GM12878 (cell line): ENCODE measurements at regions not wholly inside any gene's neighbourhood (a gene's known extent, or its start where the extent isn't known, plus 50 kb on each side); places are given as distances from the start of the nearest gene placed in this dataset.

ENCODE experiments used
- BRCA1 ChIP-seq: IDR thresholded peaks from 2 replicates; pipeline ENCODE4 v1.6.1; 2011; ENCODE audit warnings: low read depth, low read length, improper control_type of control experiment
- EZH2 ChIP-seq: IDR thresholded peaks from 2 replicates; pipeline ENCODE4 v1.6.1; 2012; ENCODE audit warnings: low read depth, mild to moderate bottlenecking, control low read depth, inconsistent platforms, low read length, borderline replicate concordance; ENCODE audit not compliant: control insufficient read depth
- TCF3 ChIP-seq: IDR thresholded peaks from 2 replicates; pipeline ENCODE4 v1.6.1; 2012; ENCODE audit warnings: low read depth, mild to moderate bottlenecking, low read length, borderline replicate concordance; ENCODE audit not compliant: insufficient read depth
- ZSCAN29 ChIP-seq: fragments of 450-650 bp; IDR thresholded peaks from 2 replicates; pipeline ENCODE4 v1.6.1; 2017; ENCODE audit warnings: mild to moderate bottlenecking, moderate library complexity
- TF ChIP-seq, protein P1 (sequence below): IDR thresholded peaks from 2 replicates; pipeline ENCODE4 v1.6.1; 2012; ENCODE audit warnings: mild to moderate bottlenecking, low read depth, low read length
- TF ChIP-seq, protein P2 (sequence below): fragments of 450-650 bp; IDR thresholded peaks from 2 replicates; pipeline ENCODE4 v1.6.1; 2017; ENCODE audit warnings: mild to moderate bottlenecking
- TF ChIP-seq, protein P3 (sequence below): fragments of 450-650 bp; formaldehyde crosslinking; IDR thresholded peaks from 2 replicates; pipeline ENCODE4 v1.5.0; 2022; ENCODE audit warnings: mild to moderate bottlenecking, missing genetic modification characterization

DNA sequence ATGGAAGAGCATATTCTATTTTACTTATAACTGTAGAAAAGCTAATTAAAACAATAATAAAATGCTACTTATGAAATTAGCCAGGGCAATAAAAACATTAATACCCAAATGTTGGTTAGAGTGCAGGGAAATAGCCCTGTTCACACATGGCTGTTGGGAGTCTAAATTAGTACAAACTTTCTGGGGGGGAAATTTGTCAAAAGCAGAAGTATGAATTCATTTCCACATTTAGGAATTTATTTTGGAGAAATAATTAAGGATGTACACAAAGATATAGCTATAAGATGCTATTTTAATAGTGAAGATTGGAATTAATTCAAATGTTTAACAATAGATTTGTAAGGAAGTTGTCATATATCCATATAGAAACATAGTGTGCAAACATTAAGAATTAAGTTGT lies 190.5 kb downstream of the SEC61B start (continued):
- TF ChIP-seq, protein P1, sequence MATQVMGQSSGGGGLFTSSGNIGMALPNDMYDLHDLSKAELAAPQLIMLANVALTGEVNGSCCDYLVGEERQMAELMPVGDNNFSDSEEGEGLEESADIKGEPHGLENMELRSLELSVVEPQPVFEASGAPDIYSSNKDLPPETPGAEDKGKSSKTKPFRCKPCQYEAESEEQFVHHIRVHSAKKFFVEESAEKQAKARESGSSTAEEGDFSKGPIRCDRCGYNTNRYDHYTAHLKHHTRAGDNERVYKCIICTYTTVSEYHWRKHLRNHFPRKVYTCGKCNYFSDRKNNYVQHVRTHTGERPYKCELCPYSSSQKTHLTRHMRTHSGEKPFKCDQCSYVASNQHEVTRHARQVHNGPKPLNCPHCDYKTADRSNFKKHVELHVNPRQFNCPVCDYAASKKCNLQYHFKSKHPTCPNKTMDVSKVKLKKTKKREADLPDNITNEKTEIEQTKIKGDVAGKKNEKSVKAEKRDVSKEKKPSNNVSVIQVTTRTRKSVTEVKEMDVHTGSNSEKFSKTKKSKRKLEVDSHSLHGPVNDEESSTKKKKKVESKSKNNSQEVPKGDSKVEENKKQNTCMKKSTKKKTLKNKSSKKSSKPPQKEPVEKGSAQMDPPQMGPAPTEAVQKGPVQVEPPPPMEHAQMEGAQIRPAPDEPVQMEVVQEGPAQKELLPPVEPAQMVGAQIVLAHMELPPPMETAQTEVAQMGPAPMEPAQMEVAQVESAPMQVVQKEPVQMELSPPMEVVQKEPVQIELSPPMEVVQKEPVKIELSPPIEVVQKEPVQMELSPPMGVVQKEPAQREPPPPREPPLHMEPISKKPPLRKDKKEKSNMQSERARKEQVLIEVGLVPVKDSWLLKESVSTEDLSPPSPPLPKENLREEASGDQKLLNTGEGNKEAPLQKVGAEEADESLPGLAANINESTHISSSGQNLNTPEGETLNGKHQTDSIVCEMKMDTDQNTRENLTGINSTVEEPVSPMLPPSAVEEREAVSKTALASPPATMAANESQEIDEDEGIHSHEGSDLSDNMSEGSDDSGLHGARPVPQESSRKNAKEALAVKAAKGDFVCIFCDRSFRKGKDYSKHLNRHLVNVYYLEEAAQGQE, result no peak
- TF ChIP-seq ZSCAN29 (no peak), EZH2 (no peak), BRCA1 (no peak), TCF3 (no peak)
- TF ChIP-seq, protein P2, sequence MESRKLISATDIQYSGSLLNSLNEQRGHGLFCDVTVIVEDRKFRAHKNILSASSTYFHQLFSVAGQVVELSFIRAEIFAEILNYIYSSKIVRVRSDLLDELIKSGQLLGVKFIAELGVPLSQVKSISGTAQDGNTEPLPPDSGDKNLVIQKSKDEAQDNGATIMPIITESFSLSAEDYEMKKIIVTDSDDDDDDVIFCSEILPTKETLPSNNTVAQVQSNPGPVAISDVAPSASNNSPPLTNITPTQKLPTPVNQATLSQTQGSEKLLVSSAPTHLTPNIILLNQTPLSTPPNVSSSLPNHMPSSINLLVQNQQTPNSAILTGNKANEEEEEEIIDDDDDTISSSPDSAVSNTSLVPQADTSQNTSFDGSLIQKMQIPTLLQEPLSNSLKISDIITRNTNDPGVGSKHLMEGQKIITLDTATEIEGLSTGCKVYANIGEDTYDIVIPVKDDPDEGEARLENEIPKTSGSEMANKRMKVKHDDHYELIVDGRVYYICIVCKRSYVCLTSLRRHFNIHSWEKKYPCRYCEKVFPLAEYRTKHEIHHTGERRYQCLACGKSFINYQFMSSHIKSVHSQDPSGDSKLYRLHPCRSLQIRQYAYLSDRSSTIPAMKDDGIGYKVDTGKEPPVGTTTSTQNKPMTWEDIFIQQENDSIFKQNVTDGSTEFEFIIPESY, result no peak
- TF ChIP-seq, protein P3, sequence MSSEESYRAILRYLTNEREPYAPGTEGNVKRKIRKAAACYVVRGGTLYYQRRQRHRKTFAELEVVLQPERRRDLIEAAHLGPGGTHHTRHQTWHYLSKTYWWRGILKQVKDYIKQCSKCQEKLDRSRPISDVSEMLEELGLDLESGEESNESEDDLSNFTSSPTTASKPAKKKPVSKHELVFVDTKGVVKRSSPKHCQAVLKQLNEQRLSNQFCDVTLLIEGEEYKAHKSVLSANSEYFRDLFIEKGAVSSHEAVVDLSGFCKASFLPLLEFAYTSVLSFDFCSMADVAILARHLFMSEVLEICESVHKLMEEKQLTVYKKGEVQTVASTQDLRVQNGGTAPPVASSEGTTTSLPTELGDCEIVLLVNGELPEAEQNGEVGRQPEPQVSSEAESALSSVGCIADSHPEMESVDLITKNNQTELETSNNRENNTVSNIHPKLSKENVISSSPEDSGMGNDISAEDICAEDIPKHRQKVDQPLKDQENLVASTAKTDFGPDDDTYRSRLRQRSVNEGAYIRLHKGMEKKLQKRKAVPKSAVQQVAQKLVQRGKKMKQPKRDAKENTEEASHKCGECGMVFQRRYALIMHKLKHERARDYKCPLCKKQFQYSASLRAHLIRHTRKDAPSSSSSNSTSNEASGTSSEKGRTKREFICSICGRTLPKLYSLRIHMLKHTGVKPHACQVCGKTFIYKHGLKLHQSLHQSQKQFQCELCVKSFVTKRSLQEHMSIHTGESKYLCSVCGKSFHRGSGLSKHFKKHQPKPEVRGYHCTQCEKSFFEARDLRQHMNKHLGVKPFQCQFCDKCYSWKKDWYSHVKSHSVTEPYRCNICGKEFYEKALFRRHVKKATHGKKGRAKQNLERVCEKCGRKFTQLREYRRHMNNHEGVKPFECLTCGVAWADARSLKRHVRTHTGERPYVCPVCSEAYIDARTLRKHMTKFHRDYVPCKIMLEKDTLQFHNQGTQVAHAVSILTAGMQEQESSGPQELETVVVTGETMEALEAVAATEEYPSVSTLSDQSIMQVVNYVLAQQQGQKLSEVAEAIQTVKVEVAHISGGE (CRISPR knock-in tag), result no peak
